ENCODE measurements at regions not wholly inside any gene's neighbourhood (a gene's known extent, or its start where the extent isn't known, plus 50 kb on each side); places are given as distances from the start of the nearest gene placed in this dataset.

GRCh38 chr4:180363815-180364214 lies 1879.4 kb upstream of the TENM3 start:
- no peak for DNase-seq (ENCODE audit: low spot score)

- DNase-seq (ENCODE audit: low spot score), result no peak
Measured at GRCh38 chr4:180372691-180373090, 1870.5 kb upstream of the TENM3 start.

- no peak for DNase-seq (ENCODE audit: low spot score)
Measured at GRCh38 chr4:180377741-180378140, 1865.5 kb upstream of the TENM3 start.

- no peak for DNase-seq (ENCODE audit: low spot score)
Measured at GRCh38 chr4:180380733-180381132, 1862.5 kb upstream of the TENM3 start.

GRCh38 chr4:180391613-180392012 lies 1851.6 kb upstream of the TENM3 start:
- DNase-seq (ENCODE audit: low spot score), result no peak

- DNase-seq (ENCODE audit: low spot score), result no peak
Measured at GRCh38 chr4:180394312-180394711, 1848.9 kb upstream of the TENM3 start.

- no peak for DNase-seq (ENCODE audit: low spot score)
Measured at GRCh38 chr4:180394730-180395129, 1848.5 kb upstream of the TENM3 start.

GRCh38 chr4:180398564-180398963 lies 1844.6 kb upstream of the TENM3 start:
- no peak for DNase-seq (ENCODE audit: low spot score)

GRCh38 chr4:180407275-180407885 lies 1835.8 kb upstream of the TENM3 start:
- DNase-seq (ENCODE audit: low spot score), result no peak

- DNase-seq (ENCODE audit: low spot score), result no peak
Measured at GRCh38 chr4:180418819-180419531, 1824.2 kb upstream of the TENM3 start.

GRCh38 chr4:180422989-180423711 lies 1820.1 kb upstream of the TENM3 start:
- DNase-seq (ENCODE audit: low spot score), result peak; percentile 74

- no peak for DNase-seq (ENCODE audit: low spot score)
Measured at GRCh38 chr4:180423712-180424057, 1819.5 kb upstream of the TENM3 start.

- DNase-seq (ENCODE audit: low spot score), result no peak
Measured at GRCh38 chr4:180426938-180427337, 1816.3 kb upstream of the TENM3 start.

- no peak for DNase-seq (ENCODE audit: low spot score)
Measured at GRCh38 chr4:180430283-180430682, 1812.9 kb upstream of the TENM3 start.

- DNase-seq (ENCODE audit: low spot score), result no peak
Measured at GRCh38 chr4:180434131-180434895, 1808.9 kb upstream of the TENM3 start.

- no peak for DNase-seq (ENCODE audit: low spot score)
Measured at GRCh38 chr4:180436361-180436760, 1806.8 kb upstream of the TENM3 start.

- DNase-seq (ENCODE audit: low spot score), result no peak
Measured at GRCh38 chr4:180437601-180438000, 1805.6 kb upstream of the TENM3 start.

GRCh38 chr4:180448306-180448705 lies 1794.9 kb upstream of the TENM3 start:
- DNase-seq (ENCODE audit: low spot score), result no peak

- peak; percentile 29 for DNase-seq (ENCODE audit: low spot score)
Measured at GRCh38 chr4:180449395-180449956, 1793.7 kb upstream of the TENM3 start.

GRCh38 chr4:180455226-180455625 lies 1788.0 kb upstream of the TENM3 start:
- DNase-seq (ENCODE audit: low spot score), result peak; percentile 53

GRCh38 chr4:180456928-180457327 lies 1786.3 kb upstream of the TENM3 start:
- DNase-seq (ENCODE audit: low spot score), result no peak

GRCh38 chr4:180462116-180462515 lies 1781.1 kb upstream of the TENM3 start:
- no peak for DNase-seq (ENCODE audit: low spot score)

Data from umbilical cord (tissue), 1 donor.